ENCODE measurements at regions not wholly inside any gene's neighbourhood (a gene's known extent, or its start where the extent isn't known, plus 50 kb on each side); places are given as distances from the start of the nearest gene placed in this dataset.

GRCh38 chr12:66043035-66043434, 87.5 kb downstream of the LLPH start:
- no peak for DNase-seq

GRCh38 chr12:66041651-66042363, 88.7 kb downstream of the LLPH start:
- DNase-seq, result no peak

- DNase-seq, result no peak
Observed at GRCh38 chr12:66036317-66036716, 94.2 kb downstream of the LLPH start.

- DNase-seq, result no peak
Observed at GRCh38 chr12:66035288-66035966, 95.1 kb downstream of the LLPH start.

- no peak for DNase-seq
Observed at GRCh38 chr12:66033151-66033550, 97.4 kb downstream of the LLPH start.

DNA sequence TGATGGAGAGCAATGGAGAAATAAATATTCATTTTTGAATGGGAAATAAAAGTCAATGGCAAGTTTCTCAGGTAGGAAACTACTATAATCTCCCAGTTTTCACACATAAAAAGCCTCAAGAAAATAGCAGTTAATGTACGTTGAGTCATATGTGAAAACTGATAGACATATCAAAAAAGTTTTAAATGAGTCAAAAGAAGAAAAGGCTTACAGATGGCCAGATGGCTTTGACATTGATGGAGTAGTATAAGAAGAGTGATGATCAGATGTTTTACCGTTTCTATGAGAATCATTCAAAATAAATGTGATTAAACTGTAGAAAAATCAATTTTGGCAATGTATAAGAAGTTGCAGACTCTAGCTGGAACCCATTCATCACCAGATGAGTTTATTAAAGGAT, 97.8 kb downstream of the LLPH start:
- DNase-seq, result no peak

- no peak for DNase-seq
Observed at GRCh38 chr12:66030217-66030781, 100.3 kb downstream of the LLPH start.

GRCh38 chr12:66028390-66028789, 102.2 kb downstream of the LLPH start:
- DNase-seq, result no peak

- no peak for DNase-seq
Observed at GRCh38 chr12:66025477-66025876, 105.1 kb downstream of the LLPH start.

GRCh38 chr12:66024949-66025348, 105.6 kb downstream of the LLPH start:
- no peak for DNase-seq

DNA sequence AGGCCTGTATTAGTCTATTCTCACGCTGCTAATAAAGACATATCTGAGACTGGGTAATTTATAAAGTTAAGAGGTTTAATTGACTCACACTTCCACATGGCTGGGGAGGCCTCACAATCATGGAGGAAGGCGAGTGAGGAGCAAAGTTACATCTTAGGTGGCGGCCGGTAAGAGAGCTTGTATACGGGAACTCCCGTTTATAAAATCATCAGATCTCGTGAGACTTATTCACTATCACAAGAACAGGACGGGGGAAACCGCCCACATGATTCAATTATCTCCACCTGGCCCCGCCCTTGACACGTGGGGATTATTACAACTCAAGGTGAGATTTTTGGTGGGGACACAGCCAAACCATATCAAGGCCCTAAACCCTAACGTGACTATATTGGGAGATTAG, 110.1 kb downstream of the LLPH start:
- no peak for DNase-seq

DNA sequence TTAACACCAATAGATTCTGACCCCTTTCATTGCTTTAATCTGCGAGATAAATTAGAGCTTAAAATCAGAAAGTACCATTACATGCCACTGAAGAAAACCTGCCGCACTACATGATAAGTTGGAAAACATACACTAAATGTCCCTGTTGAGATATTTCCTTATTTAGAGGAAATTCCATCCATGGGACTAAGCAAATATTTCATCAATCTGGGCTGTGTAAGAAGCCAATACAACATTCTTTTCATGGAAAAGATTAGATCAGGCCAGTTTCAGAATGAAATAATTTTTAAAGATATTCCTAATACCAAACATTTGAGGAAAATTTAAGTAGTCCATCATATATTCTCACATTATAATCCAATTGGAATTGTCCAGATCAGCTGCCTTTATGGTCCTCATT, 112.8 kb downstream of the LLPH start:
- no peak for DNase-seq
